HG02678 (cell line): ENCODE measurements at regions not wholly inside any gene's neighbourhood (a gene's known extent, or its start where the extent isn't known, plus 50 kb on each side); places are given as distances from the start of the nearest gene placed in this dataset.
"Not testable (repeated sequence)": the region's sequence is repeated elsewhere in the genome, so short reads cannot be mapped to it uniquely, and the experiment has no call there.

Experiments used
- ATAC-seq: cut with Tn5 transposase; IDR thresholded peaks from one replicate; pipeline ENCODE4 v1.9.1; 2021; ENCODE audit warnings: mild to moderate bottlenecking, moderate library complexity; ENCODE audit not compliant: unreplicated experiment

DNA sequence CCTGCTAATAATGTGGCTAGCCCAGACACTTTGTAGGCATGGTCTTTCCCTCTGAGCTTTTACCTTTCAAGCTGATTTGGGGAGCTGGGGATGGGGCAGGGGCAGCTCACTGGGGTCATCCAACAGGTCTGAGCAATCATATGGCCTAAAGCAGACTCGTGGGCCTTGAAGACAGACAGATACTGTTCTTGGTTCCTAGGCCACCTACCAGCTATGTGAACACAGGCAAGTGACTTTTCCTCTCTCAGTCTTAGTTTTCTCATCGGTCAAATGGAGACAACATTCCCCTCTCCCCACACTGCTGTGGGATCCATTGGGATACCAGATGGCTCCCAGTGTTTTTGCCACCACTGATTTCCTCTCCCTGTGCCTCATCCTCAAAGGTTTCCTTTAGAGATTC is 181.8 kb downstream of the RRAGC start:
- no peak for ATAC-seq

DNA sequence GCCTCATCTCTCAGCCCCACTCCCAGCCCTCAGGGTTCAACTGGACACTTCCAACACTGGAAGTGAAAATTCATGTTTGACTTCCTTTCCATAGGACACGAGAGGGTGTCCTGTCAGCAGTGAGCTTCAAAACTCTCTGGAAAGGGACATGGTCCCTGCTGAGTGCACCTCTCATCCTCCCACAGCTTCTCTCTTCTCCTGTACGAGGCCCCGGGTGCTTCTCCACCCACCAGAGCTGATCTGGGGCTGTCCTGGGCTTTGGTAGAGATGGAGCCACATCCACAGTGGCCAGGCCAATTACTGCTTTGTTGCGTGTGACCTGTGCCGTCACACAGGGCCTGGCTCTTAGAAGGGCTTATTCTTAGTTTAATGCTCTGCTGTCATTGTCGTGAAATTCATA is 182.3 kb downstream of the RRAGC start:
- no peak for ATAC-seq

DNA sequence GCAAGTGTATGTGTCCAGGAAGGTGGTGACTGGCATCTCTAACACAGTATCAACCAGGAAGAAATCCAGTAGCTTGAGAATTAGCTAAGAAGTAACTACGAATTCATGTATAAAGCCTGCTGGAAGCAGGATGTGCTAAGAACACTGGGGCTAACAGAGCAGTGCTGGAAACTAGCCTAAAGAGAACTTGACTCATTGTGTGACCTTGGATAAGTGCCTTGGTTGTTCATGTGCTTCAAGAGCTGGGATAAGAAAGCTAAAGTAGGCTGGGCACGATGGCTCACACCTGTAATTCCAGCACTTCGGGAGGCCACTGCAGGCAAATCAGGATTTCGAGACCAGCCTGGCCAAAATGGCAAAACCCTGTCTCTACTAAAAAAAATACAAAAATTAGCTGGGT is 186.9 kb downstream of the RRAGC start:
- no peak for ATAC-seq

- no peak for ATAC-seq
Observed at GRCh38 chr1:38671221-38671620, 188.4 kb downstream of the RRAGC start.

DNA sequence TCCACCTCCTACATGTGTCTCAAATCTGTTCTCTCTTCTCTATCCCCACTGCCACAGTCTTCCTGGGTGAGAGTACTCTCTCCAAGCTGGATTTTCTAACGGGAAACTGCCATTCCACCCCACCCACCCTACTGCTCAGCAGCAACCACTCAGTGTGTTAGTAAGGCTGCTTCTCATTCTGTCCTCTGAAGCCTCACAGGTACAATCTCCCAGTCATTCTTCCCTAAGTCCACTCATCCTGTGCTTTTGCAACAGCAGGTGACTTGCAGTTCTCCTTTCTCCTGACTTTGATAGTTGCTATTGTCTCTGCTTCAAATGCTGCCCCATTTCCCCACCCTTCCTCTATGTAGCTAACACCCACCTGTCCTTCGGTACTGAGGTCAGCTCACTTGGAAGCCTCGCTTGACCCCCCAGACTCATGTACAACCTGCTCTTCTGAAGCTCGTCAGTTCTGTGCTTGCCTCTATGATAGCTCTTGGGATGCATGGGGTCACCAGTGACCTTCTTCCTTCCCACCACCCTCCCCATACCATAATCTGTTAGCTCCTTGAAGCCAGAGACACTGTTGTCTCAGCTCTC is 188.9 kb downstream of the RRAGC start:
- no peak for ATAC-seq

- no peak for ATAC-seq
Observed at GRCh38 chr1:38667626-38668025, 191.9 kb downstream of the RRAGC start.

GRCh38 chr1:38662126-38662525 is 197.4 kb downstream of the RRAGC start:
- no peak for ATAC-seq

DNA sequence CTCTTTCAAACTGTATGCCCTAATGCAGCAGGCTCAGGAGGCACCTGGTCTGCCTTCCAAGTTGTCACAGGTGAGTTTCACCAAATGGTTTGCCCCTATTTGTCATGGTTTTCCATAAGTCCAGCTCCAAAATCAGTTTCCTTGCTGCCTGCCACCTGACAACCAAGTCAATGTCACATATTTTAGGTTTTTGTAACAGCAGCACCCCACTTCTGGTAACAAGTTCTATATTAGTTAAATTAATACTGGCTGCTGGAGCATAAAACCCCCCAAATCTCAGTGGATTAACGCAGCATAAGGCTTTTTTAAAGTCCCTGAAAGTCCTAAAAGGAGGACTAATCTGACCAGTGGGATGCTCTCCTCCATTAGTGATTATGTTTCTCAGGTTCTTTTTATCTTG is 200.7 kb downstream of the RRAGC start:
- no peak for ATAC-seq

GRCh38 chr1:38657873-38658272 is 201.7 kb downstream of the RRAGC start:
- ATAC-seq, result no peak

GRCh38 chr1:38657207-38657840 is 202.2 kb downstream of the RRAGC start:
- ATAC-seq, result no peak

DNA sequence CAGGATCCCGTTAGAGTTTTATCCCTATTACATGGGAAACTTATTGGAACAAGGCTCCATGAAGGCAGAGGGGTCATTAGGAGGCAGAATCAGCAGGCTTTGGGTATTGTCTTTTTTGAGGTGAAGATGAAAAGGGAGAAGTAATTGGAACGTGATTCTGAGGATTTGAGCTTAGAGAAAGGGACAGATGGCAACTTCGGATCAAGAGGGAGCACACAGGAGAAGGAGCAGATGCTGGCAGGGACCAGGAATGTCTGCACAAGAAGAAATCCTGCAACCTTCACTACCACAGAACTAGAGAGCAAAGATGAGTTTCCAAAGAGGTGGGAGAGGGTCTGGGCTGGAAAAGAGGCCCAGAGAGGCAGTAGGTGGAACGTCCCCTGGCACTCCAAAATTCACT is 202.8 kb downstream of the RRAGC start:
- ATAC-seq, result no peak

GRCh38 chr1:38652217-38652616 is 207.4 kb downstream of the RRAGC start:
- ATAC-seq, result no peak

DNA sequence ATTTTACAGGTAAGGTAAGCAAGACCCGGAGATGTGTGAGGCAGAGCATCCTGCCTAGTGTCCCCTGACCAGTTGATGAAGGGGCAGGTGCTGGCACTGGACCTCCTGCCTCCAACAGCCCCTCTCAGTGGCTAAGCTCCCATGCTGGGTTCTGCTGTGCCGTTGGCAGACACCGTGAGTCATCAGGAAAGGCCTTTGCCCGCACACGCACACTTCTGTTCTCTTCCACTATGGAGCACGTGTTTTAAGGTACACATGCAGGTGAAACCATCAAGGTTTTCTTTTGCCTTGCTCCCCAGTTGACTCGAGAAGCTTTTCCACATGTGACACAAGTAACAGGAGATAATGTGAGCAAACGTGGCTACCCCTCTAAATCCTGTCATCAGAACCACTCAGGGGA is 207.9 kb downstream of the RRAGC start:
- ATAC-seq, result no peak

DNA sequence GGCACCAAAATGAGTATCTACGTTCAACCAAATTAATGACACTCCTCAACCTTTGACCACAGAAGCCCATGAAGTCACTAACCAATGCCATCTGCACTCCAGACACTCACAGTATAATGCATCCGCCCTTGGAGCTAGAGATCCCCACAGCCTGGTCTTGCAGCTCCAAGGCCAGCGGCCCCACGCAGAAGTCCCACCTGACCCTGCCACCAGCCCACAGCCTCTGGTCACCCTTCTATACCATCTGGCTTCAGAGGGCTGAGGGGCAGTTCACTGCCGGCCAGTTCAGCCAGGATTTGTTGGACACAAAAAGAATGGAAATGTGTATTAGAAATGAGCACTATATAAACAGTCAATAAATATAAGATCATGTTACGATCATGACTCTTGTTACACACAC is 211.2 kb downstream of the RRAGC start:
- ATAC-seq, result no peak

- not testable (repeated sequence) for ATAC-seq
Observed at GRCh38 chr1:38647341-38647740, 212.2 kb downstream of the RRAGC start.

GRCh38 chr1:38644092-38644491 is 215.5 kb downstream of the RRAGC start:
- no peak for ATAC-seq

DNA sequence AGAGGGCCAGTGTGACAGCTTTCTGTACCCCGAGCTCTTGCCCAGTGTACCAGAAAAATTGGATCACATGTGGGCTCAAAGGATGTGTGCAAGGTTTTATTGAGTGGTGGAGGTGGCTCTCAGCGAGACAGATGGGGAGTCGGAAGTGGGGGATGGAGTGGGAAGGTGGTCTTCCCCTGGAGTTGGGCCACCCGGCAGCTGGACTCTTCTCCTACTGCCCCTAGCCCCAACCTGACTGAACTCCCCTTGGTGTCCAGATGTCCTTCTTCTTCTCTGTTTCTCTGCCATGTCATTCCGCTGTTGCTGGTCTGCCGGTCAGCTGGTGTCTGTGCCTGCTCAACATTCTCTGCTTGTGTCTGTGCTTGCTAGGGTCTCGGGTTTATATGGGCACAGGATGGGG is 217.9 kb downstream of the RRAGC start:
- ATAC-seq, result no peak

GRCh38 chr1:38640371-38640770 is 219.2 kb downstream of the RRAGC start:
- ATAC-seq, result no peak

GRCh38 chr1:38628241-38628640 is 231.3 kb downstream of the RRAGC start:
- ATAC-seq, result no peak

- ATAC-seq, result no peak
Observed at GRCh38 chr1:38625939-38626338, 233.6 kb downstream of the RRAGC start.

- no peak for ATAC-seq
Observed at GRCh38 chr1:38624336-38625039, 235.1 kb downstream of the RRAGC start.

- ATAC-seq, result no peak
Observed at GRCh38 chr1:38623529-38623928, 236.0 kb downstream of the RRAGC start.
